ENCODE measurements at regions not wholly inside any gene's neighbourhood (a gene's known extent, or its start where the extent isn't known, plus 50 kb on each side); places are given as distances from the start of the nearest gene placed in this dataset.

- Histone ChIP-seq H3K27me3 (replicated peaks; ENCODE audit: insufficient read depth) (no peaks in the 10 kb centered on the region), H3K4me1 (ENCODE audit: control insufficient read depth in 1 of 2, low read depth in 2 of 2) (no peaks in the 10 kb centered on the region), H3K27ac (no peak overlapping the region), H3K4me3 (no peak overlapping the region), H3K36me3 (no peaks in the 10 kb centered on the region), H3K9me3 (no peaks in the 10 kb centered on the region)
- no peak for TF ChIP-seq CTCF (IDR thresholded peaks at IDR 0.05)
- ATAC-seq (ENCODE audit: insufficient number of reproducible peaks, low FRiP score, low read depth) (no peak), DNase-seq (ENCODE audit: low spot score) (no peak)
Observed at GRCh38 chrX:39000802-39001201, 199.5 kb downstream of the MID1IP1 start.

GRCh38 chrX:39002466-39002865 lies 201.2 kb downstream of the MID1IP1 start:
- no peak overlapping the region for H3K27ac ChIP-seq
- DNase-seq (ENCODE audit: low spot score) (no peak), ATAC-seq (ENCODE audit: insufficient number of reproducible peaks, low FRiP score, low read depth) (no peak)
- no peak overlapping the region for H3K4me3 ChIP-seq
- H3K27me3 ChIP-seq (replicated peaks; ENCODE audit: insufficient read depth) = no peaks in the 10 kb centered on the region
- no peaks in the 10 kb centered on the region for H3K9me3 ChIP-seq
- H3K36me3 ChIP-seq = no peaks in the 10 kb centered on the region
- no peak for TF ChIP-seq CTCF (IDR thresholded peaks at IDR 0.05)
- no peaks in the 10 kb centered on the region for H3K4me1 ChIP-seq (ENCODE audit: control insufficient read depth in 1 of 2, low read depth in 2 of 2)

GRCh38 chrX:39008549-39008948 lies 207.3 kb downstream of the MID1IP1 start:
- no peak overlapping the region for H3K4me3 ChIP-seq
- peaks cover 4 to 31% of the 10 kb centered on the region in 2 donors for H3K4me1 ChIP-seq (ENCODE audit: control insufficient read depth in 1 of 2, low read depth in 2 of 2)
- no peak for TF ChIP-seq CTCF (IDR thresholded peaks at IDR 0.05)
- no peak for ATAC-seq (ENCODE audit: insufficient number of reproducible peaks, low FRiP score, low read depth)
- no peaks in the 10 kb centered on the region for H3K27me3 ChIP-seq (replicated peaks; ENCODE audit: insufficient read depth)
- no peaks in the 10 kb centered on the region for H3K36me3 ChIP-seq
- H3K9me3 ChIP-seq = no peaks in the 10 kb centered on the region
- no peak overlapping the region for H3K27ac ChIP-seq
- no peak for DNase-seq (ENCODE audit: low spot score)

- H3K27ac ChIP-seq = peak overlapping the region; percentile 38 to 55
- peaks cover 4 to 31% of the 10 kb centered on the region in 2 donors for H3K4me1 ChIP-seq (ENCODE audit: control insufficient read depth in 1 of 2, low read depth in 2 of 2)
- no peaks in the 10 kb centered on the region for H3K9me3 ChIP-seq
- DNase-seq (ENCODE audit: low spot score) (peak; percentile 2), ATAC-seq (ENCODE audit: insufficient number of reproducible peaks, low FRiP score, low read depth) (no peak)
- no peaks in the 10 kb centered on the region for H3K27me3 ChIP-seq (replicated peaks; ENCODE audit: insufficient read depth)
- H3K36me3 ChIP-seq = no peaks in the 10 kb centered on the region
- H3K4me3 ChIP-seq = no peak overlapping the region
- no peak for TF ChIP-seq CTCF (IDR thresholded peaks at IDR 0.05)
Observed at GRCh38 chrX:39011454-39012221, 210.4 kb downstream of the MID1IP1 start.

- no peak overlapping the region for H3K4me3 ChIP-seq
- no peaks in the 10 kb centered on the region for H3K27me3 ChIP-seq (replicated peaks; ENCODE audit: insufficient read depth)
- H3K27ac ChIP-seq = peak overlapping the region; percentile 34 to 55
- peaks cover 4 to 31% of the 10 kb centered on the region in 2 donors for H3K4me1 ChIP-seq (ENCODE audit: control insufficient read depth in 1 of 2, low read depth in 2 of 2)
- no peaks in the 10 kb centered on the region for H3K9me3 ChIP-seq
- ATAC-seq (ENCODE audit: insufficient number of reproducible peaks, low FRiP score, low read depth) (no peak), DNase-seq (ENCODE audit: low spot score) (no peak)
- no peaks in the 10 kb centered on the region for H3K36me3 ChIP-seq
- no peak for TF ChIP-seq CTCF (IDR thresholded peaks at IDR 0.05)
Observed at GRCh38 chrX:39012621-39013111, 211.4 kb downstream of the MID1IP1 start.
